NCI-H1417 (cell line): ENCODE measurements at regions not wholly inside any gene's neighbourhood (a gene's known extent, or its start where the extent isn't known, plus 50 kb on each side); places are given as distances from the start of the nearest gene placed in this dataset.
"Not testable (repeated sequence)": the region's sequence is repeated elsewhere in the genome, so short reads cannot be mapped to it uniquely, and the experiment has no call there.

ENCODE experiments used
- DNase-seq, 3 experiments: peaks; one replicate each; lab custom pipeline; 2025; lab: John Stamatoyannopoulos, UW

GRCh38 chr22:22057617-22058378 is 75.2 kb upstream of the TOP3B start:
- DNase-seq = no peak

GRCh38 chr22:22056809-22057594 is 74.4 kb upstream of the TOP3B start:
- DNase-seq = peak; percentile 2 to 53 (median 13)

DNA sequence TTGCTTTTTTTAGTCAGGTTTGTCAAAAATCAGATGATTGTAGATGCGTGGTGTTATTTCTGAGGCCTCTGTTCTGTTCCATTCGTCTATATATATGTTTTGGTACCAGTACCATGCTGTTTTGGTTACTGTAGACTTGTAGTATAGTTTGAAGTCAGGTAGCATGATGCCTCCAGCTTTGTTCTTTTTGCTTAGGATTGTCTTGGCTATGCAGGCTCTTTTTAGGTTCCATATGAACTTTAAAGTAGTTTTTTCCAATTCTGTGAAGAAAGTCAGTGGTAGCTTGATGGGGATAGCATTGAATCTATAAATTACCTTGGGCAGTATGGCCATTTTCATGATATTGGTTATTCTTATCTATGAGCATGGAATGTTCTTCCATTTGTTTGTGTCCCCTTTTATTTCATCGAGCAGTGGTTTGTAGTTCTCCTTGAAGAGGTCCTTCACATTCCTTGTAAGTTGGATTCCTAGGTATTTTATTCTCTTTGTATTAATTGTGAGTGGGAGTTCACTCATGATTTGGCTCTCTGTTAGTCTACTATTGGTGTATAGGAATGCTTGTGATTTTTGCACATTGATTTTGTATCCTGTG is 70.1 kb upstream of the TOP3B start:
- DNase-seq = not testable (repeated sequence)

- not testable (repeated sequence) for DNase-seq
Observed at GRCh38 chr22:22051032-22051431, 68.4 kb upstream of the TOP3B start.

- no peak for DNase-seq
Observed at GRCh38 chr22:22050141-22050775, 67.7 kb upstream of the TOP3B start.

GRCh38 chr22:22049684-22050083 is 67.1 kb upstream of the TOP3B start:
- no peak for DNase-seq

- DNase-seq = no peak
Observed at GRCh38 chr22:22048981-22049531, 66.5 kb upstream of the TOP3B start.

DNA sequence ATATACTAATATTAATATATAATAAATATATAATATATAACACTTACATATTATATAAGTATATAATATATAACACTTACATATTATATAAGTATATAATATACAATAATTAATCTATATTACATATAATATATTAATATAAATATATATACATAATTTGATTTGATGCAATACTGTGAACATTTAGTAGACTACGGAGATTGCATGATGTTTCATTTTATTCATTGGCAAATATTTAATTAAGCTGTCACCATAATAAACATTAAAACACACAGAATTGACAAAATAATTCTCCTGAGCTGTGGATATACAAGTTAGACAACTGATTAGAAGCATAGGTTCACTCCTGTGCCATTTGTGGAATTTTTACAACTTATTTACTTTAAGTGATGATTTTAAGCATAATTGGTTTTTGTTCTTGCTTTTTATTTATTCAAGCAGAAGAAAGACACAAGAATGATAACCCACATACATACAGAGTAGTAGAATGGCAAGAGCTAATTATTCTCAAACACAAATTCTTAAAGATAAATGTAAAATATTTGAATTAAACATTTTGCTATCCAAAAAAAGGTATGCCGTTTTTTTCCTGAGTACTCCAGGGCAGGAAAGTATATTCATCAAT is 65.8 kb upstream of the TOP3B start:
- no peak for DNase-seq

DNA sequence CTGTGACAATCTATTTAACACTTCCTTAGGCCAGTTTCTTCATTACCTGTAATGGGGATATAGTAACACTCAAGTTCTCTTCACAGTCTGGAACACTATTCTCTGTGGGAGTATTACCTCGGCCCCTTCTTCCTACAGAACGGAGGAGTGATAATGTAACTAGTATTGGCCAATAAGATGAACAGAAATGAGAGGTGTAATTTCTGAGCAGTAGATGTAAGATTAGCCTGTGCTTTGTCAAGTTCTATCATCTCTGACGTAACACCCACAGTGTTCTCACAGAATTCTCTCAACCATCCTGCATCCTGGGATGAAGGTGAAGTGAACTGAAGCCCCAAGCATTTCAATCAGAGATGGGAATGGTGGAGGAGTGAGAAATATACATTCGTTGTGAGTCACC is 65.2 kb upstream of the TOP3B start:
- DNase-seq = no peak

- no peak for DNase-seq
Observed at GRCh38 chr22:22047266-22047665, 64.7 kb upstream of the TOP3B start.

GRCh38 chr22:22046370-22046769 is 63.8 kb upstream of the TOP3B start:
- no peak for DNase-seq

DNA sequence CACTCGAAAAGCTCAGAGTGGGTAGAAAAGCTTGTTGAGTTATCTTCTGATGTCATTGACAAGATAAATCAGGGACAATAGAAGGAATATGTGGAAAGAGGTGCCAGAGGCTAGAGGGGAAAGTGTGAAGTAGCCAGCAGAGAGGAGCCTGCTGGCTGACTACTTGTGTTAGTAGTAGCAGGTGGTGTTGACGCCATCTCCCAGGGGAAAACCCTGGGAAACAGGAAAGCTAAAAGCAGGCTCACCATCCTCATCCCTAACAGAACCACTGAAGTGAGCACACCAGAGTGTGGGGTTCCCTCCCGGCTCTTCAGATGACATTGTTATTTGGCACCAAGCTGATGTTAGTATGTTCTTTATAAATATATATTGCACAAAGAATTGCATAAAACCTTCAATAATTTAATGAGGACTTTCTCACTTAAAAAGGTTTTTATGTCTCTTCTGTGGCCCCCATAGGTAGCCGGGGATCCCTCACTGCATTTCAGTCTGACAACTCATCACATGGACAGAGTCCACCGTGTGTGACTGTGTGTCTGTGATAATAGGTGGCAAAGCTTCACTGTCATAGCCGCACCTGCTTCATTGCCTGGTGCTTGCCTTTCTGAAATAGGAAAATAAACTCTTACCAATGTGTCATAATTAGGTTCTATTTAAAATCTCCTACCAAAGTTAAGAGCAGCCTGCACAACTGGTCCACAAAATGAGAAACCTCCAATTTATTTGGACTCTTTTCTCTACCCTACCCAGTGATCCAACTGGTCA is 63.2 kb upstream of the TOP3B start:
- peak in 2 of 3 experiments; percentile 17 to 36 for DNase-seq

- DNase-seq = no peak
Observed at GRCh38 chr22:22044153-22044552, 61.6 kb upstream of the TOP3B start.

- DNase-seq = no peak
Observed at GRCh38 chr22:22043296-22044078, 60.9 kb upstream of the TOP3B start.

DNA sequence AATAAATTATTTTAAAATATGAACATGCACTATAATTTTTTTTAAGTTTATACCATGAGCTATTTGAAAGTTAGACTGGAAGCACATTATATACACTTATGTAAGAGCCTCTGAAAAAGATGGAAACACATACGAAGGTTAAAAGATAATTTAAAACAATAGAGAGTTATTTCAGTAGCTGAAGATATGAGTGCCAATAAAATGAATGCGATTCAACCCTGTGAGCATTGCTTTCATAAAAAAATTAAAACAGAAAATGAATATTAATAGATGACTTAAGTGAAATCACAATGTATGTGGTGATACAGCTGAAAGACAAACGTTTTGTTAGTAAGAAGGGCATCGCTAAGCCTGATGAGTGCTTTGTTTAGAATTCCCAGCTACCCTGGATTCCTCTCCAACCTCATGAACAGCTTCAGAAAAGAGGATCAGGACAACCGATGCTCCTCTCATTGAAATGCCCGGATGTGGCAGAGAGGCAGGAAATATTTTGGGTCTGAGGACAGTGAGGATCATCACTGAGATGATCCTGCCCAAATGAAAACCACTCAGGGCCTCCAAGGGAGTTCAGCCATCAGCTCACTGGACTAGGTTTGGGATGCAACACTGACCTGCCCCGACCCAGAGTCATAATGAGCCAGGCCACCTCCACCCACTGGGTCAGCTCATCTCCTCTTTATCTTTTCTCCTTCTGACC is 60.2 kb upstream of the TOP3B start:
- DNase-seq = no peak

DNA sequence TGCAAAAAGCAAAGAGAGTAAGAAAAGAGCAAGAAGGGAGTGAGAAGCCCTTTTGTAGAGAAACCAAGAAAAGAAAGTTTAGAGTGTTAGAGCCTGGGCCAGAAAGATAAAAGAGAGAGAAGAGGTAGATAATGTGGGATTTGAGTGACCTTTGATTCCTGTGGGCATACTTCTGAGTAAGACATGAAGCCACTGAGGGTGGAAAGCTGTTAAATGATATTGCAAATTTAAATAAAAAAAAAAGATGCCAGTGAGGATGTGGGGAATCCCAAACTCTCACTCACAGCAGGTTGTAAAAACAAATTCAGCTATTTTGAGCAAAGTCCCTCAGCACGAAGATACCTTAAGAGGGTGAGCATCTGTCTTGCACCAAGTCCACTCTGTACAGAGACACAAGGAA is 59.4 kb upstream of the TOP3B start:
- DNase-seq = no peak

GRCh38 chr22:22040908-22041307 is 58.3 kb upstream of the TOP3B start:
- no peak for DNase-seq

GRCh38 chr22:22040472-22040871 is 57.9 kb upstream of the TOP3B start:
- DNase-seq = no peak

DNA sequence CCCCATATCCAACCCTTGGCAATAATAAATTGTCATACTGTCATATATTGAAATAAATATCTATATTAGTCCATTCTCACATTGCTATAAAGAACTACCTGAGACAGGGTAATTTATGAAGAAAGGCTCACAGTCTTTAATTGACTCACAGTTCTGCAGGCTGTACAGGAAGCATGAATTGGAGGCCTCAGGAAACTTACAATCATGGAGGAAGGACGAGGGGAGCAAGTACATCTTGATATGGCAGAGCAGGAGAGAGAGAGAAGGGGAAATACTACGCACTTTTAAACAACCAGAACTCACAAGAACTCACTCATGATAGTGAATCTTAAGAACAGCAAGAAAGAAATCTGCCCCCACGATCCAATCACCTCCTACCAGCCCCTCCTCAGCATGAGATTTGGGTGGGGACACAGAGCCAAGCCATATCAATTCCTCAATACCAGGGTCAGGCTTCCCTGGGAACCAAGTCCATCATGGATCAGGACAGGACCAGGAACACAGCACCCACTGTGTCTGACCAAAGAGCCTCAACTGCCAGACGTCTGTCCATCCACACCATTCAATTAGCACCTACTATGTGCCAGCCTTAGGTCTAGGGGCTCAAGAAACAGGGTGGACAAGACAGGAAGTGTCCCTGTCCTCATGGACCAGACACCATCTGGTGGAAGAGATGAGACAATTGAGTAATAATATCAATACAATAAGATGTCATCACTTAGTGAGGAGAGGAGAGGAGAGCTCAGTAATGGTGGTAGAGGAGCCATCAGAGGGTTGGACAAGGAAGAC is 56.9 kb upstream of the TOP3B start:
- no peak for DNase-seq
